Esophagus squamous epithelium (tissue), 5 donors: ENCODE measurements at regions not wholly inside any gene's neighbourhood (a gene's known extent, or its start where the extent isn't known, plus 50 kb on each side); places are given as distances from the start of the nearest gene placed in this dataset.

Experiments
- DNase-seq: peaks from one replicate; lab custom pipeline; 2025; lab: John Stamatoyannopoulos, UW
- H3K27ac ChIP-seq, 4 donors: fragments of 200-600 bp; sonication (generic); one replicate each; pipeline ENCODE4 v1.5.1; 2016 to 2019; ENCODE audit warnings: mild to moderate bottlenecking in 1 of 4
- H3K27me3 ChIP-seq, 4 donors: fragments of 200-600 bp; sonication (generic); 1 replicate in 3 of 4; 2 replicates in 1 of 4; pipeline versions ENCODE4 v1.5.1 to v1.6.0; 2017 to 2021; ENCODE audit warnings: antibody characterized with exemption in 1 of 4
- H3K36me3 ChIP-seq, 3 donors: fragments of 200-600 bp; sonication (generic); one replicate each; pipeline ENCODE4 v1.5.1; 2016 to 2019
- H3K4me1 ChIP-seq, 3 donors: fragments of 200-600 bp; sonication (generic); one replicate each; pipeline ENCODE4 v1.5.1; 2017 to 2019
- H3K4me3 ChIP-seq, 4 donors: fragments of 200-600 bp; sonication (generic); 1 replicate in 3 of 4; 2 replicates in 1 of 4; pipeline ENCODE4 v1.5.1; 2016 to 2019; ENCODE audit warnings: mild to moderate bottlenecking in 2 of 4, moderate library complexity in 1 of 4
- H3K9me3 ChIP-seq, 3 donors: fragments of 200-600 bp; sonication (generic); one replicate each; pipeline ENCODE4 v1.5.1; 2016 to 2019
- POLR2A ChIP-seq, 4 donors: fragments of 450-650 bp; IDR thresholded peaks; one replicate each; pipeline ENCODE4 v1.6.1; 2017; ENCODE audit warnings: antibody characterized with exemption in 4 of 4, mild to moderate bottlenecking in 4 of 4, moderate library complexity in 3 of 4
- WGBS, 2 donors: methylation state at CpG; one replicate each; pipeline ENCODE4 v1.1.5; 2018; 5-methylcytosine and 5-hydroxymethylcytosine counted together
- intact Hi-C: fragments of 100-400 bp; cut with DNase I; formaldehyde crosslinking; loops from one replicate; pipeline ENCODE4 v1.15.0; 2022
- TF ChIP-seq, protein P1 (sequence below), 6 experiments: fragments of 450-650 bp in 4 of 6; fragments of 200-600 bp in 2 of 6; sonication (generic) in 2 of 6; IDR thresholded peaks; one replicate each; pipeline ENCODE4 v1.5.1; 2016 to 2019; ENCODE audit warnings: antibody characterized with exemption in 6 of 6, mild to moderate bottlenecking in 4 of 6, moderate library complexity in 4 of 6
- donor health status: DM: yes; HTN: yes; CAD: no.

DNA sequence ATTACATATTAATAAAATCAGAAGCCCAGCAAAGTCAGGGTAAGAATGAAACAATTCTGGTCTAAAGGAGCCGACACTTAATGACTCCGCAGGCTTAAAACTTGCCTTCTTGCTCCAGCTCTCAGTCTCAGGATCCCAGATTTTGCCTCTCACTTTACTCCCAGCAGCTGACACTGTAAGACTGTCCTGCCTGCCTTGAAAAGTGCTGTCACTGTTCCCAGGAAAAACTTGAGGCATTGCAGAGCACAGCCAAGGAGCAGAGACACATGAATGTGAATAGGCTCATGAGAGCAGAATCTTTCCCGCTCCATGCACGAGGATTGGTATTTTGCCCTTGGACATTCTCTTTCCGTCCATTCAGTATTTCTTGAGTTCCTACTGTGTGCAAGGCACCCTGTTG lies 457.6 kb upstream of the ZFHX3 start:
- Histone ChIP-seq H3K27me3 (no peaks in the 10 kb centered on the region), H3K4me3 (no peak overlapping the region), H3K36me3 (no peaks in the 10 kb centered on the region), H3K27ac (no peak overlapping the region), H3K4me1 (peaks cover 0 to 15% (median 0%) of the 10 kb centered on the region in 3 donors), H3K9me3 (no peaks in the 10 kb centered on the region)
- no peak for DNase-seq
- TF ChIP-seq, protein P1, sequence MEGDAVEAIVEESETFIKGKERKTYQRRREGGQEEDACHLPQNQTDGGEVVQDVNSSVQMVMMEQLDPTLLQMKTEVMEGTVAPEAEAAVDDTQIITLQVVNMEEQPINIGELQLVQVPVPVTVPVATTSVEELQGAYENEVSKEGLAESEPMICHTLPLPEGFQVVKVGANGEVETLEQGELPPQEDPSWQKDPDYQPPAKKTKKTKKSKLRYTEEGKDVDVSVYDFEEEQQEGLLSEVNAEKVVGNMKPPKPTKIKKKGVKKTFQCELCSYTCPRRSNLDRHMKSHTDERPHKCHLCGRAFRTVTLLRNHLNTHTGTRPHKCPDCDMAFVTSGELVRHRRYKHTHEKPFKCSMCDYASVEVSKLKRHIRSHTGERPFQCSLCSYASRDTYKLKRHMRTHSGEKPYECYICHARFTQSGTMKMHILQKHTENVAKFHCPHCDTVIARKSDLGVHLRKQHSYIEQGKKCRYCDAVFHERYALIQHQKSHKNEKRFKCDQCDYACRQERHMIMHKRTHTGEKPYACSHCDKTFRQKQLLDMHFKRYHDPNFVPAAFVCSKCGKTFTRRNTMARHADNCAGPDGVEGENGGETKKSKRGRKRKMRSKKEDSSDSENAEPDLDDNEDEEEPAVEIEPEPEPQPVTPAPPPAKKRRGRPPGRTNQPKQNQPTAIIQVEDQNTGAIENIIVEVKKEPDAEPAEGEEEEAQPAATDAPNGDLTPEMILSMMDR (IDR thresholded peaks at IDR 0.05), result no peak
- no peak for TF ChIP-seq POLR2A (IDR thresholded peaks at IDR 0.05)
- intact Hi-C loops, result no loop called here
- 74 to 88% methylated on average over 5 of the region's 5 CpGs for WGBS, 2 donors

DNA sequence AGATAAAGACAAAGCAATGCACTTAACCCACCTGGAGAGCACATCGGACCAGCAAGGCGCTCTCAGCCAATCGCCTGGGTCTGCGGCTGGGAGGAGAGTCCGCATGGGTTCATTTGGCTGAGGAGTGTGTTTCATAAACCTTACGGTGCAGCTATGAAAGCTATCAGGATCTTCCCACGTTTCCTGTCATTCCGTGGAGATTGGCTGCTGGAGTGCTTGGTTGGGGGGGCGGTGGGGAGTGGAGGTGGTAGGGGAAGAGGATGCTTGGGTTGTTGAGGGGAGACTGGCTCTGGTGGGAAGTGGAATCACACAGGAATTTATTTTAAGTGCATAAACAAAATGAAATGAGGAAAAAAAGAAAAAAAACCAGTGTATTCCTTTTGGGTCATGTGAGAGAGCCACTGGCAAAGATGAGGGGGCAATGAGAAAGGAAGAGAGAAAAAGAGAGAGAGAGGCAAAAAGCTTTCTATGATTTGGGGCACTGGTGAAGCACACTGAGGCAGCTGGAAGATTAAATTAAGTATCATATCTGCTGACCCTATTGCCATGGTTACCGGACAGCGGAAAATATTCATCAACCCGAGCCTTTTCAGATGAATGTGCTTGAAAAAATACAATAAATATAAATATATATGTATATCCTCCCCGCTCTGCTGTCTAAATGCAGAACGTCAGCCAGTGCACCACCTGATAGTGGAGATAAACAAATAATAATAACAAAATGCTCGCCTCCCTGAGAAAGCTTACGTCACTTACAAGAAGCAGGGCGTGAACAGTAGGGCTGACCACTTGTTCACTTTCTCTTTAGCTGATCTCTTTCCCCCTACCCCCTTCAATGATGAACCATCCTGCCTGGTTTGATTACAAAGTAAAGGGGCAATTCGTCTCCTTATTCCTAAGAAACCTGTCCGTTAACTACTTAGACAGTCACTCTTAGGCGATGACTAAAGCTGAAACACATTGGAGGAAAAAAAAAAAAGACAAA lies 457.0 kb upstream of the ZFHX3 start:
- 60 to 62% methylated on average over 18 to 20 of the region's 20 CpGs for WGBS, 2 donors
- no peaks in the 10 kb centered on the region for H3K36me3 ChIP-seq
- no peak overlapping the region for H3K27ac ChIP-seq
- no peaks in the 10 kb centered on the region for H3K9me3 ChIP-seq
- H3K27me3 ChIP-seq, result no peaks in the 10 kb centered on the region
- H3K4me3 ChIP-seq, result no peak overlapping the region
- TF ChIP-seq POLR2A (IDR thresholded peaks at IDR 0.05), result no peak
- TF ChIP-seq, protein P1 (IDR thresholded peaks at IDR 0.05), result no peak
- no peak for DNase-seq
- H3K4me1 ChIP-seq, result peaks cover 0 to 8% (median 0%) of the 10 kb centered on the region in 3 donors
- intact Hi-C loops, result no loop called here

DNA sequence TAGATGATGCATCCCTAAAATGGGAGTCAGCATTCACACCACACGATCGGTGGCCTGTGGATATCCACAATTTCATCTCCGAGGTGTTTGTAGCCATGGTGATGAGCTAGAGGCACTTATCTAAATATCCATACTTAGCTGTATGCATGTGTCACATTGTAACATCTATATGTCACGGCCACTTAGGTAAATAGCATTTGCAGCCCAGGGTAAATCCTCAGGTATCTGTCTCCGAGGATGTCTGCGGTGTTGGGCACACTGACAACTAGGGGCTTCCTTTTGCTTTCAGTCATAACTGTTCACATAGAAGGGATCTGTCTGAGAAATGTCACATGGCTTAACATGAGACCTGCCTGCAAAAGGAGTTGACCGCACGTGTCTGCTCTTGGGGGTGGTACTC lies 455.2 kb upstream of the ZFHX3 start:
- Histone ChIP-seq H3K9me3 (no peaks in the 10 kb centered on the region), H3K27ac (no peak overlapping the region), H3K4me3 (no peak overlapping the region), H3K4me1 (no peaks in the 10 kb centered on the region), H3K36me3 (no peaks in the 10 kb centered on the region), H3K27me3 (no peaks in the 10 kb centered on the region)
- no peak for DNase-seq
- intact Hi-C loops, result no loop called here
- 85 to 88% methylated on average over 5 to 8 of the region's 8 CpGs for WGBS, 2 donors
- no peak for TF ChIP-seq POLR2A (IDR thresholded peaks at IDR 0.05)
- TF ChIP-seq, protein P1 (IDR thresholded peaks at IDR 0.05), result no peak

DNA sequence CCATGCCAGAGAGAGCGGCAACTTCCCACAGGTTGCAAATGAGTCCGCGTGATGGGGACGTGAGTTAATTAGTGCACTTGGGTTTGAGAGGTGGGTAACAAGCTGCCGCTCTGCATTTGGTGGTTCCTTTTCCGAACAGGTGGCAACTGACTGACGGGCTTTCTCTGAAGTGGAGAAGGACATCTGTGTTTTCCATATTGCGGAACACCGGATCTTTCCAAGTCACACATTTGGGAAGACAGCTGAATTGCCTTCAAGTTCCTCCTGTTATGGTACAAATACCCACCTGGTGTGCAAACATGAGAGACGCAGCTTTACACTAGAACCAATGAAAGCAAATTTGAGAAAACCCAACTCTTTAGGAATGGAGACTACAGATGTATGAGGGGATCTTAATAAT lies 451.3 kb upstream of the ZFHX3 start:
- H3K9me3 ChIP-seq, result no peaks in the 10 kb centered on the region
- peaks cover 0 to 5% (median 0%) of the 10 kb centered on the region in 4 donors for H3K27me3 ChIP-seq
- H3K27ac ChIP-seq, result no peak overlapping the region
- H3K4me1 ChIP-seq, result no peaks in the 10 kb centered on the region
- no peaks in the 10 kb centered on the region for H3K36me3 ChIP-seq
- 92 to 94% methylated on average over 10 of the region's 10 CpGs for WGBS, 2 donors
- no peak overlapping the region for H3K4me3 ChIP-seq
- no peak for DNase-seq
- intact Hi-C loops, result no loop called here
- no peak for TF ChIP-seq POLR2A (IDR thresholded peaks at IDR 0.05)
- TF ChIP-seq, protein P1 (IDR thresholded peaks at IDR 0.05), result no peak

DNA sequence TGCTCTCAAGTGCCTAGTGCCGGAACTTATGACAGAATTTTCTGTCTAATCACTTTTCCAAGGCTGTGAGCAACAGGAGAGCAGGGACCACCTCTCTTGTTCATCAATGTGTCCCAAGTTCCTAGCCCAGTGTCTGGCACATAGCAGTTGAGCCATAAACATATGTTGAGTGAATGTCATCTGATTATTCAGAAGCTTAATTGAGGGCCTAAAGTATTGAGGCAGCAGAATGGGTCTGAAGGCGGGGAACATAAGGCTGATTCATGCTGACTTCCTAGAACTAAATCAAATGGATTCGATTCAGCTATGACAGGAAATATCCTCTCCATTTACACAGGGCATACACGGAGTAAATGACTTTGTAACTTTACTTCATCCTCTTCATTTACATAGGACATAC lies 438.0 kb upstream of the ZFHX3 start:
- no peak for DNase-seq
- intact Hi-C loops, result no loop called here
- Histone ChIP-seq H3K36me3 (no peaks in the 10 kb centered on the region), H3K9me3 (no peaks in the 10 kb centered on the region), H3K27ac (no peak overlapping the region), H3K27me3 (peaks cover 0 to 31% (median 0%) of the 10 kb centered on the region in 4 donors), H3K4me1 (no peaks in the 10 kb centered on the region), H3K4me3 (no peak overlapping the region)
- WGBS, 2 donors, result 63 to 72% methylated on average over 4 of the region's 4 CpGs
- TF ChIP-seq, protein P1 (IDR thresholded peaks at IDR 0.05), result no peak
